Endothelial cell of umbilical vein (primary cell): ENCODE measurements at regions not wholly inside any gene's neighbourhood (a gene's known extent, or its start where the extent isn't known, plus 50 kb on each side); places are given as distances from the start of the nearest gene placed in this dataset.

ENCODE experiments used
- BruUV-seq: library from RNA; stranded (reverse); fragments of 400-500 nt; replicated peaks from 2 replicates; lab custom pipeline; 2021; lab: Mats Ljungman, UMichigan
- CTCF ChIA-PET: fragments of 300-600, 350-600 bp; sonication (Branson Sonifier 250); formaldehyde crosslinking; loops from one replicate; lab custom pipeline; 2021; ENCODE audit warnings: antibody characterized with exemption, inconsistent platforms; lab: Charles Lee
- POLR2A ChIA-PET: fragments of 300-600, 350-600 bp; sonication (Branson Sonifier 250); formaldehyde crosslinking; loops from one replicate; lab custom pipeline; 2021; ENCODE audit warnings: antibody characterized with exemption, inconsistent platforms; lab: Charles Lee
- DNase-seq: peaks from one replicate; pipeline ENCODE4 v3.0.0-alpha.2; 2011; ENCODE audit warnings: low read depth, low spot score
- FAIRE-seq: peaks from 2 replicates; lab custom pipeline; 2011; peaks lifted over from hg19 to GRCh38; lab: Jason Lieb, UNC
- H2AFZ ChIP-seq: 2 replicates; pipeline ENCODE4 v1.6.0; 2012; ENCODE audit warnings: low read depth, low read length, control low read depth, inconsistent platforms
- H3K27ac ChIP-seq: 2 replicates; pipeline ENCODE4 v1.5.1; 2011; ENCODE audit warnings: low read depth, mild to moderate bottlenecking, control low read depth, low read length, moderate library complexity; ENCODE audit not compliant: insufficient read depth
- H3K27me3 ChIP-seq, 2 experiments: 2 replicates each; pipeline versions ENCODE4 v1.6.0 to v1.6.1; 2011; ENCODE audit warnings: low read length in 2 of 2, mixed read lengths in 1 of 2; ENCODE audit not compliant: control insufficient read depth in 2 of 2, insufficient read depth in 2 of 2
- H3K36me3 ChIP-seq, 2 experiments: 2 replicates in 1 of 2; 3 replicates in 1 of 2; pipeline ENCODE4 v1.5.1; 2011; ENCODE audit warnings: low read length in 2 of 2, mild to moderate bottlenecking in 1 of 2, moderate library complexity in 1 of 2; ENCODE audit not compliant: control insufficient read depth in 2 of 2, insufficient read depth in 2 of 2; ENCODE audit errors: extremely low read depth in 1 of 2
- H3K4me1 ChIP-seq: 3 replicates; pipeline ENCODE4 v1.5.1; 2011; ENCODE audit warnings: mild to moderate bottlenecking, low read length; ENCODE audit not compliant: control insufficient read depth, insufficient read depth; ENCODE audit errors: extremely low read depth
- H3K4me2 ChIP-seq: 2 replicates; pipeline ENCODE4 v1.6.1; 2011; ENCODE audit warnings: low read length, control low read depth, mixed read lengths; ENCODE audit not compliant: insufficient read depth
- H3K4me3 ChIP-seq, 3 experiments: fragments of 200-600 bp in 1 of 3; sonication (generic), shearing (Covaris generic) in 1 of 3; replicated peaks in 1 of 3; 2 replicates each; pipeline ENCODE4 v1.5.1; 2011 to 2016; ENCODE audit warnings: control low read depth in 3 of 3, low read length in 3 of 3, mild to moderate bottlenecking in 2 of 3, inconsistent platforms in 1 of 3, low read depth in 1 of 3, moderate library complexity in 1 of 3; ENCODE audit not compliant: insufficient read depth in 1 of 3
- H3K79me2 ChIP-seq: 2 replicates; pipeline ENCODE4 v1.6.0; 2012; ENCODE audit warnings: low read length, inconsistent platforms; ENCODE audit not compliant: control insufficient read depth, insufficient read depth
- H3K9ac ChIP-seq: replicated peaks from 2 replicates; pipeline ENCODE3; 2011; ENCODE audit warnings: low read length, control low read depth; ENCODE audit not compliant: insufficient read depth; ENCODE audit errors: extremely low read depth
- H3K9me1 ChIP-seq: replicated peaks from 3 replicates; pipeline ENCODE4 v1.6.0; 2011; ENCODE audit warnings: mild to moderate bottlenecking, low read length; ENCODE audit not compliant: control insufficient read depth, insufficient read depth; ENCODE audit errors: extremely low read depth
- H3K9me3 ChIP-seq: replicated peaks from 2 replicates; pipeline ENCODE4 v1.5.1; 2012; ENCODE audit warnings: low read length, inconsistent platforms; ENCODE audit not compliant: control insufficient read depth, insufficient read depth
- H4K20me1 ChIP-seq: replicated peaks from 2 replicates; pipeline ENCODE3; 2011; ENCODE audit warnings: mild to moderate bottlenecking, low read length; ENCODE audit not compliant: control insufficient read depth, insufficient read depth; ENCODE audit errors: extremely low read depth
- EZH2 ChIP-seq: IDR thresholded peaks from 2 replicates; pipeline ENCODE4 v1.6.1; 2012; ENCODE audit warnings: borderline replicate concordance, low read depth, mild to moderate bottlenecking, moderate library complexity, low read length, inconsistent platforms; ENCODE audit not compliant: severe bottlenecking
- FOS ChIP-seq: IDR thresholded peaks from 2 replicates; pipeline ENCODE4 v1.6.1; 2011; ENCODE audit warnings: mild to moderate bottlenecking, low read length, moderate library complexity, borderline replicate concordance; ENCODE audit not compliant: insufficient read depth
- GATA2 ChIP-seq: IDR thresholded peaks from 2 replicates; pipeline ENCODE4 v1.7.0; 2011; ENCODE audit warnings: low read depth, mild to moderate bottlenecking, moderate library complexity, mixed read lengths, low read length; ENCODE audit not compliant: insufficient read length, insufficient read depth
- JUN ChIP-seq: IDR thresholded peaks from 2 replicates; pipeline ENCODE4 v1.6.1; 2011; ENCODE audit warnings: borderline replicate concordance, low read depth; ENCODE audit not compliant: insufficient read length, insufficient read depth
- POLR2AphosphoS5 ChIP-seq: IDR thresholded peaks from 2 replicates; pipeline ENCODE4 v1.6.1; 2012; ENCODE audit warnings: low read depth, mild to moderate bottlenecking, control low read depth, low read length, moderate library complexity; ENCODE audit not compliant: insufficient read depth
- dilution Hi-C: fragments of 300-500 bp; cut with MboI; formaldehyde crosslinking; loops from one replicate; pipeline ENCODE4 v1.15.0; 2019; ENCODE audit warnings: low sequenced_read_pairs; ENCODE audit not compliant: extremely low pct_ligation_motif_present
- intact Hi-C: fragments of 100-400 bp; cut with micrococcal nuclease; formaldehyde crosslinking; loops from one replicate; pipeline ENCODE4 v1.10.0; 2022
- TF ChIP-seq, protein P1 (sequence below): IDR thresholded peaks from 2 replicates; pipeline ENCODE4 v1.6.1; 2011; ENCODE audit not compliant: insufficient read depth, insufficient read length

DNA sequence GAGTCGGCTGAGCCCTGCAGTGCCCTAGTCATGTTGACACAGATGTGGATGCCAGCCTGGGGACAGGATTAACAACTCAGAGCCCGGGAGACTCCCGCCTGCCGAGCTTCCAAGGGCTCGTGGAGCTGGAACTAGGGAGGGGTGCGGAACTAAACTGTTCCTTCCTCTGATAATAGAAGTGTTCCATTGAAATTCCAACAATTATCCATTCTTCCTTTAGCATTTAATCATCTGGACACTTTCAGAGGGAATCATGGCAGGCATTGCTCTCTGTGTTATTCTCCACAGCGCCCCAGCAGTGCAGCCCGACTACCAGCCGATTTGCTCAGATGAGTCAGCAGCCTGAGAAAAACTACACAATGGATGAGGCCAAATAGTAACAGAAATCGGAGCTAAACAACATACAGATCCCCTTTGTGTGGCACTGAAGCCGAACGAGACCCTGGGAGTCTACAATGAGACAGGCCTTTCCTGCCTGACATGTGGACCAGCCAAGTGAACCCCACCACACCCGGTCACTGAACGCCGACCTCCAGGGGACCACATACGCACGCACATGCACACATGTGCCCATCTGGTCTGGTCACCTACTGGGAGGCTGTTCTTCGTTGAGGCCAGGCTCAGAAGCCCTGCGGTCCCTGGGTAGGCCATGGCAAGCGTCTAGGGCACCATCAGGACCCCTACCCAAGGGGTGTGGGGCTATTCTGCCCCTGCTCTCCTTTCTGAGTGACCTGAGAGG is 238.4 kb upstream of the AFDN start:
- peak overlapping the region; percentile 16 for H3K9ac ChIP-seq
- no peaks in the 10 kb centered on the region for H3K36me3 ChIP-seq
- dilution Hi-C loops, result no loop called here
- CTCF ChIA-PET, result interaction anchor here (0.8 to 0.9 kb wide), 2 partner anchors 10 to 60 kb away, joined by 4 to 5 read pairs; no protein-coding TSS in a partner anchor
- no peaks in the 10 kb centered on the region for H3K79me2 ChIP-seq
- TF ChIP-seq, protein P1, sequence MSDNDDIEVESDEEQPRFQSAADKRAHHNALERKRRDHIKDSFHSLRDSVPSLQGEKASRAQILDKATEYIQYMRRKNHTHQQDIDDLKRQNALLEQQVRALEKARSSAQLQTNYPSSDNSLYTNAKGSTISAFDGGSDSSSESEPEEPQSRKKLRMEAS, result peak; percentile 19
- TF ChIP-seq FOS (peak; percentile 30), GATA2 (no peak), POLR2AphosphoS5 (no peak), EZH2 (no peak), JUN (peak; percentile 60)
- H2AFZ ChIP-seq, result peak overlapping the region; percentile 43
- H3K4me1 ChIP-seq, result peaks cover 5% of the 10 kb centered on the region
- H4K20me1 ChIP-seq, result no peaks in the 10 kb centered on the region
- POLR2A ChIA-PET, result no interaction called here
- H3K4me3 ChIP-seq, result no peak overlapping the region
- H3K27ac ChIP-seq, result peak overlapping the region; percentile 3
- FAIRE-seq (no peak), DNase-seq (peak; percentile 86)
- peak overlapping the region; percentile 46 for H3K4me2 ChIP-seq
- no peaks in the 10 kb centered on the region for H3K27me3 ChIP-seq
- no peaks in the 10 kb centered on the region for H3K9me1 ChIP-seq
- H3K9me3 ChIP-seq, result no peaks in the 10 kb centered on the region
- BruUV-seq, result no TSS peak
- intact Hi-C loops, result no loop called here
